ENCODE measurements at regions not wholly inside any gene's neighbourhood (a gene's known extent, or its start where the extent isn't known, plus 50 kb on each side); places are given as distances from the start of the nearest gene placed in this dataset.

DNA sequence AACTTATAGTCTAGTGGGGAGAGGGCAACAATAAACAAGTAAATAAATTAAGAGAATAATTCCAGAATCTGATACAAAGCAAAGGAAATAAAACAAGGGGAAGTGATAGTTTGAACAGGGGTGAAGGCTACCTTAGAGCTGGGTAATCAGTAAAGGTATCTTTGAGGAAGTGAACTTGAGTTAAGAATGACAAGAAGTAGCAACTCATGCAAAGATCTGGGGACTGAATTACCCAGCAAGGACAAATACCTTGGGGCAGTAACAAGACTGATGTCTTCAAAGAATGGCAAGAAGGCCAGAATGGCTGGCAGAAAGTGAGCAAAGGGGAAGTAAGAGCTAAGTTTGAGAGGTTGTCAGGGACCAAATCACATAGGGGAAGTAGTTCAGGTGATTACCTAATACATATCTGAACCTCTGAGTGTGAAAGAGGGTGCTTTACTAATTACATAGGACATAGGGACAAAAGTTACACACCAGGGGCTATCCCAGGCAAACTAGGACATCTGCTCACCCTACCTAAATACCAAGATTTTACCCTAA lies 244.6 kb upstream of the HNRNPA3 start:
- Histone ChIP-seq H3K27ac (no peak overlapping the region), H3K36me3 (replicated peaks) (no peaks in the 10 kb centered on the region), H3K27me3 (replicated peaks) (no peaks in the 10 kb centered on the region), H3K4me3 (ENCODE audit: low read depth, low read length) (no peak overlapping the region)
- TF ChIP-seq, protein P1, sequence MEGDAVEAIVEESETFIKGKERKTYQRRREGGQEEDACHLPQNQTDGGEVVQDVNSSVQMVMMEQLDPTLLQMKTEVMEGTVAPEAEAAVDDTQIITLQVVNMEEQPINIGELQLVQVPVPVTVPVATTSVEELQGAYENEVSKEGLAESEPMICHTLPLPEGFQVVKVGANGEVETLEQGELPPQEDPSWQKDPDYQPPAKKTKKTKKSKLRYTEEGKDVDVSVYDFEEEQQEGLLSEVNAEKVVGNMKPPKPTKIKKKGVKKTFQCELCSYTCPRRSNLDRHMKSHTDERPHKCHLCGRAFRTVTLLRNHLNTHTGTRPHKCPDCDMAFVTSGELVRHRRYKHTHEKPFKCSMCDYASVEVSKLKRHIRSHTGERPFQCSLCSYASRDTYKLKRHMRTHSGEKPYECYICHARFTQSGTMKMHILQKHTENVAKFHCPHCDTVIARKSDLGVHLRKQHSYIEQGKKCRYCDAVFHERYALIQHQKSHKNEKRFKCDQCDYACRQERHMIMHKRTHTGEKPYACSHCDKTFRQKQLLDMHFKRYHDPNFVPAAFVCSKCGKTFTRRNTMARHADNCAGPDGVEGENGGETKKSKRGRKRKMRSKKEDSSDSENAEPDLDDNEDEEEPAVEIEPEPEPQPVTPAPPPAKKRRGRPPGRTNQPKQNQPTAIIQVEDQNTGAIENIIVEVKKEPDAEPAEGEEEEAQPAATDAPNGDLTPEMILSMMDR (IDR thresholded peaks at IDR 0.05; ENCODE audit: low read depth, low read length, missing control alignments) = no peak
- no peak for DNase-seq
- in situ Hi-C loops (cut with HindIII; ENCODE audit: low pct_ligation_motif_present, low sequenced_read_pairs) = no loop called here

GRCh38 chr2:176969642-176970359 lies 242.8 kb upstream of the HNRNPA3 start:
- Histone ChIP-seq H3K36me3 (replicated peaks) (no peaks in the 10 kb centered on the region), H3K27me3 (replicated peaks) (no peaks in the 10 kb centered on the region), H3K4me3 (ENCODE audit: low read depth, low read length) (no peak overlapping the region), H3K27ac (no peak overlapping the region)
- no peak for DNase-seq
- TF ChIP-seq, protein P1 (IDR thresholded peaks at IDR 0.05; ENCODE audit: low read depth, low read length, missing control alignments) = no peak
- in situ Hi-C loops (cut with HindIII; ENCODE audit: low pct_ligation_motif_present, low sequenced_read_pairs) = no loop called here

GRCh38 chr2:176976736-176977685 lies 235.6 kb upstream of the HNRNPA3 start:
- Histone ChIP-seq H3K27me3 (replicated peaks) (no peaks in the 10 kb centered on the region), H3K4me3 (ENCODE audit: low read depth, low read length) (no peak overlapping the region), H3K27ac (no peak overlapping the region), H3K36me3 (replicated peaks) (no peaks in the 10 kb centered on the region)
- no peak for DNase-seq
- TF ChIP-seq, protein P1 (IDR thresholded peaks at IDR 0.05; ENCODE audit: low read depth, low read length, missing control alignments) = no peak
- in situ Hi-C loops (cut with HindIII; ENCODE audit: low pct_ligation_motif_present, low sequenced_read_pairs) = no loop called here

DNA sequence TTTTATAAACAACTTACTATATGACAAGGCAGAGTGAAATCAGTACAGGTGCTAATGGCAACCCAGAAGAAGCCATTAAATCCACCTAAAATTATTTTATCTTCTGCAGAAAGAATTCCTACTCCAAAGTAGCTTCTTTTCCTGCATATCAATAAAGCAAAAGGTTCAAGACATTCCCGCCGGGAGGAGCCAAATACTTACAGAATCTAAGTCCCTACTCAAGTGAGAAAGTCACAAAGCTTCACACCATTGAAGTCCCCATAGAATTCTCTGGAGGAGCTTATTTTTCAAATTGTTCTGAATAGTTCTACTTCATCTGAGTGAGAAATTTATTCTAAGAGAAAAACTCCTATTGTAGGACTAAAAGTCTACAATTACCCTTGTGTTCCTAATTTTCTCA lies 233.7 kb upstream of the HNRNPA3 start:
- no peaks in the 10 kb centered on the region for H3K36me3 ChIP-seq (replicated peaks)
- H3K27me3 ChIP-seq (replicated peaks) = no peaks in the 10 kb centered on the region
- TF ChIP-seq, protein P1 (IDR thresholded peaks at IDR 0.05; ENCODE audit: low read depth, low read length, missing control alignments) = no peak
- no peak overlapping the region for H3K27ac ChIP-seq
- in situ Hi-C loops (cut with HindIII; ENCODE audit: low pct_ligation_motif_present, low sequenced_read_pairs) = no loop called here
- DNase-seq = no peak
- no peak overlapping the region for H3K4me3 ChIP-seq (ENCODE audit: low read depth, low read length)

GRCh38 chr2:176979981-176980710 lies 232.4 kb upstream of the HNRNPA3 start:
- Histone ChIP-seq H3K36me3 (replicated peaks) (no peaks in the 10 kb centered on the region), H3K27ac (no peak overlapping the region), H3K4me3 (ENCODE audit: low read depth, low read length) (no peak overlapping the region), H3K27me3 (replicated peaks) (no peaks in the 10 kb centered on the region)
- no peak for DNase-seq
- TF ChIP-seq, protein P1 (IDR thresholded peaks at IDR 0.05; ENCODE audit: low read depth, low read length, missing control alignments) = no peak
- in situ Hi-C loops (cut with HindIII; ENCODE audit: low pct_ligation_motif_present, low sequenced_read_pairs) = no loop called here
